WTC11 (cell line): ENCODE measurements at regions not wholly inside any gene's neighbourhood (a gene's known extent, or its start where the extent isn't known, plus 50 kb on each side); places are given as distances from the start of the nearest gene placed in this dataset.

ENCODE experiments used
- ATAC-seq: fragments of 200-7000 bp; cut with Tn5 transposase; 2 replicates; pipeline ENCODE4 v1.10.0; 2021; ENCODE audit warnings: mild to moderate bottlenecking, moderate library complexity
- CTCF ChIA-PET: fragments of 300-600 bp; sonication (Branson Sonifier 250); formaldehyde crosslinking; loops from one replicate; lab custom pipeline; 2021; ENCODE audit warnings: antibody characterized with exemption; lab: Charles Lee
- POLR2A ChIA-PET: fragments of 350-600 bp; sonication (Branson Sonifier 250); formaldehyde crosslinking; loops from one replicate; lab custom pipeline; 2021; ENCODE audit warnings: antibody characterized with exemption; lab: Charles Lee
- DNase-seq: peaks from one replicate; pipeline ENCODE4 v3.0.0; 2021; ENCODE audit warnings: low spot score
- H3K27ac Mint-ChIP-seq: 2 replicates; pipeline ENCODE4 v1.8.0; 2021; ENCODE audit warnings: mixed read lengths
- H3K27me3 Mint-ChIP-seq: 2 replicates; pipeline ENCODE4 v1.8.0; 2021; ENCODE audit warnings: low read depth, mild to moderate bottlenecking, moderate library complexity, mixed read lengths
- H3K36me3 Mint-ChIP-seq: 2 replicates; pipeline ENCODE4 v1.8.0; 2021; ENCODE audit warnings: mixed read lengths
- H3K4me1 Mint-ChIP-seq: 2 replicates; pipeline ENCODE4 v1.8.0; 2022; ENCODE audit warnings: mixed read lengths
- H3K4me3 Mint-ChIP-seq: 2 replicates; pipeline ENCODE4 v1.8.0; 2021; ENCODE audit warnings: mild to moderate bottlenecking, moderate library complexity, mixed read lengths
- H3K9me3 Mint-ChIP-seq: 2 replicates; pipeline ENCODE4 v1.8.0; 2021; ENCODE audit warnings: mixed read lengths
- AR ChIP-seq: fragments of 250-450 bp; sonication (Bioruptor Pico); IDR thresholded peaks from 2 replicates; pipeline ENCODE4 v1.9.0; 2021; ENCODE audit warnings: mild to moderate bottlenecking
- ARID4B ChIP-seq: sonication (generic); formaldehyde crosslinking; IDR thresholded peaks from 2 replicates; pipeline ENCODE4 v1.8.0; 2023; ENCODE audit warnings: missing genetic modification reagents, mild to moderate bottlenecking, borderline replicate concordance
- ATF1 ChIP-seq: sonication (generic); formaldehyde crosslinking; IDR thresholded peaks from 2 replicates; pipeline ENCODE4 v1.8.1; 2023; ENCODE audit warnings: mild to moderate bottlenecking, moderate library complexity, missing genetic modification reagents
- ATF6 ChIP-seq: sonication (generic); formaldehyde crosslinking; IDR thresholded peaks from 2 replicates; pipeline ENCODE4 v1.8.1; 2023; ENCODE audit warnings: mild to moderate bottlenecking, missing genetic modification reagents
- CBFB ChIP-seq: sonication (generic); formaldehyde crosslinking; IDR thresholded peaks from 2 replicates; pipeline ENCODE4 v1.8.1; 2022; ENCODE audit warnings: mild to moderate bottlenecking, low read depth, missing genetic modification reagents
- FOXJ3 ChIP-seq: sonication (generic); formaldehyde crosslinking; IDR thresholded peaks from 2 replicates; pipeline ENCODE4 v1.9.0; 2021; ENCODE audit warnings: missing genetic modification reagents, mild to moderate bottlenecking, borderline replicate concordance
- FOXK1 ChIP-seq: sonication (generic); formaldehyde crosslinking; IDR thresholded peaks from 2 replicates; pipeline ENCODE4 v1.8.0; 2022; ENCODE audit warnings: mild to moderate bottlenecking, moderate library complexity, missing genetic modification reagents
- GABPB1 ChIP-seq: sonication (generic); formaldehyde crosslinking; IDR thresholded peaks from 2 replicates; pipeline ENCODE4 v1.8.1; 2023; ENCODE audit warnings: mild to moderate bottlenecking, missing genetic modification reagents
- GRHL2 ChIP-seq: fragments of 250-450 bp; sonication (Bioruptor Pico); IDR thresholded peaks from 2 replicates; pipeline ENCODE4 v1.8.0; 2022; ENCODE audit warnings: mild to moderate bottlenecking, moderate library complexity; ENCODE audit not compliant: insufficient replicate concordance, severe bottlenecking
- JUN ChIP-seq: sonication (generic); formaldehyde crosslinking; IDR thresholded peaks from 2 replicates; pipeline ENCODE4 v1.8.0; 2023; ENCODE audit warnings: mild to moderate bottlenecking, missing genetic modification reagents
- MXD4 ChIP-seq: fragments of 250-450 bp; sonication (Bioruptor Pico); IDR thresholded peaks from 2 replicates; pipeline ENCODE4 v1.8.0; 2021; ENCODE audit warnings: mild to moderate bottlenecking, moderate library complexity, borderline replicate concordance
- NFYB ChIP-seq: sonication (generic); formaldehyde crosslinking; conservative IDR thresholded peaks from 2 replicates; pipeline ENCODE4 v1.8.0; 2022; ENCODE audit warnings: low read depth, missing genetic modification reagents
- TCF7 ChIP-seq: sonication (generic); formaldehyde crosslinking; IDR thresholded peaks from 2 replicates; pipeline ENCODE4 v1.8.0; 2022; ENCODE audit warnings: mild to moderate bottlenecking, low read depth, missing genetic modification reagents, moderate library complexity
- ZNF138 ChIP-seq: sonication (generic); formaldehyde crosslinking; conservative IDR thresholded peaks from 2 replicates; pipeline ENCODE4 v1.8.1; 2022; ENCODE audit warnings: mild to moderate bottlenecking, moderate library complexity, missing genetic modification reagents
- ZNF263 ChIP-seq: sonication (generic); formaldehyde crosslinking; IDR thresholded peaks from 2 replicates; pipeline ENCODE4 v1.8.1; 2022; ENCODE audit warnings: low read depth, mild to moderate bottlenecking, moderate library complexity, missing genetic modification reagents
- ZNF423 ChIP-seq: fragments of 250-450 bp; sonication (Bioruptor Pico); IDR thresholded peaks from 2 replicates; pipeline ENCODE4 v2.1.2; 2022; ENCODE audit warnings: mild to moderate bottlenecking, moderate library complexity
- TF ChIP-seq, protein P1 (sequence below): sonication (generic); formaldehyde crosslinking; conservative IDR thresholded peaks from 2 replicates; pipeline ENCODE4 v1.8.1; 2022; ENCODE audit warnings: mild to moderate bottlenecking, missing genetic modification reagents
- TF ChIP-seq, protein P2 (sequence below): sonication (generic); formaldehyde crosslinking; IDR thresholded peaks from 2 replicates; pipeline ENCODE4 v1.8.1; 2023; ENCODE audit warnings: mild to moderate bottlenecking, missing genetic modification reagents, borderline replicate concordance
- TF ChIP-seq, protein P3 (sequence below): fragments of 250-450 bp; sonication (Bioruptor Pico); IDR thresholded peaks from 2 replicates; pipeline ENCODE4 v1.9.0; 2021; ENCODE audit warnings: mild to moderate bottlenecking
- TF ChIP-seq, protein P4 (sequence below): sonication (generic); formaldehyde crosslinking; IDR thresholded peaks from 2 replicates; pipeline ENCODE4 v1.8.0; 2022; ENCODE audit warnings: mild to moderate bottlenecking, missing genetic modification reagents

- Mint-ChIP-seq H3K9me3 (peaks cover 26% of the 10 kb centered on the region), H3K27ac (no peak overlapping the region), H3K36me3 (peaks cover 7% of the 10 kb centered on the region; the same call in 1 of the 2 replicates)
- no peak for ATAC-seq
- CTCF ChIA-PET: no interaction called here
- TF ChIP-seq GRHL2 (CRISPR knock-in tag) (no peak), JUN (no peak), GABPB1 (CRISPR knock-in tag) (no peak), MXD4 (no peak), NFYB (CRISPR knock-in tag) (no peak), ARID4B (CRISPR knock-in tag) (no peak), ZNF423 (CRISPR knock-in tag) (no peak), ATF6 (CRISPR knock-in tag) (no peak), FOXK1 (CRISPR knock-in tag) (no peak), CBFB (no peak), ZNF138 (CRISPR knock-in tag) (no peak), AR (CRISPR knock-in tag) (no peak), TCF7 (CRISPR knock-in tag) (no peak), FOXJ3 (no peak), ATF1 (CRISPR knock-in tag) (no peak), ZNF263 (CRISPR knock-in tag) (no peak)
- TF ChIP-seq, protein P1, sequence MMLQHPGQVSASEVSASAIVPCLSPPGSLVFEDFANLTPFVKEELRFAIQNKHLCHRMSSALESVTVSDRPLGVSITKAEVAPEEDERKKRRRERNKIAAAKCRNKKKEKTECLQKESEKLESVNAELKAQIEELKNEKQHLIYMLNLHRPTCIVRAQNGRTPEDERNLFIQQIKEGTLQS (CRISPR knock-in tag): no peak
- TF ChIP-seq, protein P2, sequence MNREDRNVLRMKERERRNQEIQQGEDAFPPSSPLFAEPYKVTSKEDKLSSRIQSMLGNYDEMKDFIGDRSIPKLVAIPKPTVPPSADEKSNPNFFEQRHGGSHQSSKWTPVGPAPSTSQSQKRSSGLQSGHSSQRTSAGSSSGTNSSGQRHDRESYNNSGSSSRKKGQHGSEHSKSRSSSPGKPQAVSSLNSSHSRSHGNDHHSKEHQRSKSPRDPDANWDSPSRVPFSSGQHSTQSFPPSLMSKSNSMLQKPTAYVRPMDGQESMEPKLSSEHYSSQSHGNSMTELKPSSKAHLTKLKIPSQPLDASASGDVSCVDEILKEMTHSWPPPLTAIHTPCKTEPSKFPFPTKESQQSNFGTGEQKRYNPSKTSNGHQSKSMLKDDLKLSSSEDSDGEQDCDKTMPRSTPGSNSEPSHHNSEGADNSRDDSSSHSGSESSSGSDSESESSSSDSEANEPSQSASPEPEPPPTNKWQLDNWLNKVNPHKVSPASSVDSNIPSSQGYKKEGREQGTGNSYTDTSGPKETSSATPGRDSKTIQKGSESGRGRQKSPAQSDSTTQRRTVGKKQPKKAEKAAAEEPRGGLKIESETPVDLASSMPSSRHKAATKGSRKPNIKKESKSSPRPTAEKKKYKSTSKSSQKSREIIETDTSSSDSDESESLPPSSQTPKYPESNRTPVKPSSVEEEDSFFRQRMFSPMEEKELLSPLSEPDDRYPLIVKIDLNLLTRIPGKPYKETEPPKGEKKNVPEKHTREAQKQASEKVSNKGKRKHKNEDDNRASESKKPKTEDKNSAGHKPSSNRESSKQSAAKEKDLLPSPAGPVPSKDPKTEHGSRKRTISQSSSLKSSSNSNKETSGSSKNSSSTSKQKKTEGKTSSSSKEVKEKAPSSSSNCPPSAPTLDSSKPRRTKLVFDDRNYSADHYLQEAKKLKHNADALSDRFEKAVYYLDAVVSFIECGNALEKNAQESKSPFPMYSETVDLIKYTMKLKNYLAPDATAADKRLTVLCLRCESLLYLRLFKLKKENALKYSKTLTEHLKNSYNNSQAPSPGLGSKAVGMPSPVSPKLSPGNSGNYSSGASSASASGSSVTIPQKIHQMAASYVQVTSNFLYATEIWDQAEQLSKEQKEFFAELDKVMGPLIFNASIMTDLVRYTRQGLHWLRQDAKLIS (CRISPR knock-in tag): no peak
- TF ChIP-seq, protein P3, sequence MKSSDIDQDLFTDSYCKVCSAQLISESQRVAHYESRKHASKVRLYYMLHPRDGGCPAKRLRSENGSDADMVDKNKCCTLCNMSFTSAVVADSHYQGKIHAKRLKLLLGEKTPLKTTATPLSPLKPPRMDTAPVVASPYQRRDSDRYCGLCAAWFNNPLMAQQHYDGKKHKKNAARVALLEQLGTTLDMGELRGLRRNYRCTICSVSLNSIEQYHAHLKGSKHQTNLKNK (CRISPR knock-in tag): no peak
- TF ChIP-seq, protein P4, sequence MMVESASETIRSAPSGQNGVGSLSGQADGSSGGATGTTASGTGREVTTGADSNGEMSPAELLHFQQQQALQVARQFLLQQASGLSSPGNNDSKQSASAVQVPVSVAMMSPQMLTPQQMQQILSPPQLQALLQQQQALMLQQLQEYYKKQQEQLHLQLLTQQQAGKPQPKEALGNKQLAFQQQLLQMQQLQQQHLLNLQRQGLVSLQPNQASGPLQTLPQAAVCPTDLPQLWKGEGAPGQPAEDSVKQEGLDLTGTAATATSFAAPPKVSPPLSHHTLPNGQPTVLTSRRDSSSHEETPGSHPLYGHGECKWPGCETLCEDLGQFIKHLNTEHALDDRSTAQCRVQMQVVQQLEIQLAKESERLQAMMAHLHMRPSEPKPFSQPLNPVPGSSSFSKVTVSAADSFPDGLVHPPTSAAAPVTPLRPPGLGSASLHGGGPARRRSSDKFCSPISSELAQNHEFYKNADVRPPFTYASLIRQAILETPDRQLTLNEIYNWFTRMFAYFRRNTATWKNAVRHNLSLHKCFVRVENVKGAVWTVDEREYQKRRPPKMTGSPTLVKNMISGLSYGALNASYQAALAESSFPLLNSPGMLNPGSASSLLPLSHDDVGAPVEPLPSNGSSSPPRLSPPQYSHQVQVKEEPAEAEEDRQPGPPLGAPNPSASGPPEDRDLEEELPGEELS (CRISPR knock-in tag): no peak
- TF ChIP-seq, all 79 proteins: peak for 0
- H3K27me3 Mint-ChIP-seq: peaks cover 2% of the 10 kb centered on the region; the same call in 1 of the 2 replicates
- H3K4me1 Mint-ChIP-seq: no peaks in the 10 kb centered on the region
- POLR2A ChIA-PET: no interaction called here
- no peak for DNase-seq
- no peak overlapping the region for H3K4me3 Mint-ChIP-seq
Measured at GRCh38 chr5:129306725-129307124, 153.4 kb upstream of the ADAMTS19 start.
